ENCODE measurements at regions not wholly inside any gene's neighbourhood (a gene's known extent, or its start where the extent isn't known, plus 50 kb on each side); places are given as distances from the start of the nearest gene placed in this dataset.

- no peak for DNase-seq
Measured at GRCh38 chr2:146239392-146240135, 1605.3 kb upstream of the ACVR2A start.

- DNase-seq: no peak
Measured at GRCh38 chr2:146238254-146238966, 1606.4 kb upstream of the ACVR2A start.

GRCh38 chr2:146235158-146235557 lies 1609.7 kb upstream of the ACVR2A start:
- no peak for DNase-seq

GRCh38 chr2:146229508-146230155 lies 1615.2 kb upstream of the ACVR2A start:
- DNase-seq: no peak

GRCh38 chr2:146228466-146229058 lies 1616.3 kb upstream of the ACVR2A start:
- no peak for DNase-seq

GRCh38 chr2:146228020-146228393 lies 1616.8 kb upstream of the ACVR2A start:
- no peak for DNase-seq

GRCh38 chr2:146227152-146228019 lies 1617.4 kb upstream of the ACVR2A start:
- no peak for DNase-seq

GRCh38 chr2:146226077-146226476 lies 1618.8 kb upstream of the ACVR2A start:
- DNase-seq: no peak

- no peak for DNase-seq
Measured at GRCh38 chr2:146221826-146222225, 1623.0 kb upstream of the ACVR2A start.

- DNase-seq: no peak
Measured at GRCh38 chr2:146220957-146221356, 1623.9 kb upstream of the ACVR2A start.

GRCh38 chr2:146214394-146214929 lies 1630.4 kb upstream of the ACVR2A start:
- no peak for DNase-seq

GRCh38 chr2:146213674-146214073 lies 1631.2 kb upstream of the ACVR2A start:
- DNase-seq: no peak

GRCh38 chr2:146212602-146213001 lies 1632.2 kb upstream of the ACVR2A start:
- DNase-seq: no peak

- DNase-seq: no peak
Measured at GRCh38 chr2:146209842-146210275, 1635.0 kb upstream of the ACVR2A start.

GRCh38 chr2:146207901-146208300 lies 1636.9 kb upstream of the ACVR2A start:
- no peak for DNase-seq

GRCh38 chr2:146207417-146207816 lies 1637.4 kb upstream of the ACVR2A start:
- DNase-seq: no peak

- no peak for DNase-seq
Measured at GRCh38 chr2:146203064-146203624, 1641.7 kb upstream of the ACVR2A start.

GRCh38 chr2:146193619-146194018 lies 1651.2 kb upstream of the ACVR2A start:
- no peak for DNase-seq

- DNase-seq: no peak
Measured at GRCh38 chr2:146189541-146189940, 1655.3 kb upstream of the ACVR2A start.

- no peak for DNase-seq
Measured at GRCh38 chr2:146173934-146174333, 1654.0 kb upstream of the ZEB2 start.

- no peak for DNase-seq
Measured at GRCh38 chr2:146161256-146161882, 1641.5 kb upstream of the ZEB2 start.
